Nephron (organoid): ENCODE measurements at regions not wholly inside any gene's neighbourhood (a gene's known extent, or its start where the extent isn't known, plus 50 kb on each side); places are given as distances from the start of the nearest gene placed in this dataset.

Experiments
- H3K27ac Mint-ChIP-seq, 3 experiments: 2 replicates each; pipeline ENCODE4 v1.8.0; 2020; ENCODE audit warnings: mixed read lengths in 3 of 3, mild to moderate bottlenecking in 2 of 3, moderate library complexity in 1 of 3
- H3K27me3 Mint-ChIP-seq: 2 replicates; pipeline ENCODE4 v1.8.0; 2021; ENCODE audit warnings: low read depth, mild to moderate bottlenecking, moderate library complexity, mixed read lengths
- H3K36me3 Mint-ChIP-seq: 2 replicates; pipeline ENCODE4 v1.8.0; 2020; ENCODE audit warnings: low read depth, mixed read lengths
- H3K4me1 Mint-ChIP-seq: 2 replicates; pipeline ENCODE4 v1.8.0; 2020; ENCODE audit warnings: mixed read lengths
- H3K4me3 Mint-ChIP-seq, 3 experiments: 2 replicates each; pipeline ENCODE4 v1.8.0; 2020; ENCODE audit warnings: mild to moderate bottlenecking in 3 of 3, mixed read lengths in 3 of 3, moderate library complexity in 2 of 3
- H3K9me3 Mint-ChIP-seq: 2 replicates; pipeline ENCODE4 v1.8.0; 2020; ENCODE audit warnings: mixed read lengths
- CTCF ChIP-seq, 3 experiments: fragments of 200-600 bp; sonication (generic); IDR thresholded peaks; one replicate each; pipeline ENCODE4 v1.5.0; 2021; ENCODE audit warnings: antibody characterized with exemption in 3 of 3; ENCODE audit not compliant: unreplicated experiment in 3 of 3

- Mint-ChIP-seq H3K4me3 (no peak overlapping the region), H3K27me3 (peaks cover 3% of the 10 kb centered on the region), H3K4me1 (peaks cover 30% of the 10 kb centered on the region), H3K27ac (no peak overlapping the region), H3K9me3 (no peaks in the 10 kb centered on the region), H3K36me3 (no peaks in the 10 kb centered on the region)
- TF ChIP-seq CTCF (IDR thresholded peaks at IDR 0.05; ENCODE audit: unreplicated experiment in 3 of 3), result no peak
Measured at GRCh38 chr11:109968781-109969180, 124.4 kb upstream of the ZC3H12C start.

- H3K4me1 Mint-ChIP-seq, result peaks cover 37% of the 10 kb centered on the region
- no peaks in the 10 kb centered on the region for H3K36me3 Mint-ChIP-seq
- no peak overlapping the region for H3K4me3 Mint-ChIP-seq
- H3K27ac Mint-ChIP-seq, result peak overlapping the region; percentile 66 to 96 (median 95)
- no peak for TF ChIP-seq CTCF (IDR thresholded peaks at IDR 0.05; ENCODE audit: unreplicated experiment in 3 of 3)
- peaks cover 3% of the 10 kb centered on the region for H3K27me3 Mint-ChIP-seq
- no peaks in the 10 kb centered on the region for H3K9me3 Mint-ChIP-seq
Measured at GRCh38 chr11:109970516-109971183, 122.5 kb upstream of the ZC3H12C start.

- Mint-ChIP-seq H3K4me1 (peaks cover 37% of the 10 kb centered on the region), H3K9me3 (no peaks in the 10 kb centered on the region), H3K4me3 (peak overlapping the region in 2 of 3 experiments; percentile 26 to 40), H3K27me3 (peaks cover 3% of the 10 kb centered on the region), H3K27ac (peak overlapping the region; percentile 66 to 96 (median 95)), H3K36me3 (no peaks in the 10 kb centered on the region)
- TF ChIP-seq CTCF (IDR thresholded peaks at IDR 0.05; ENCODE audit: unreplicated experiment in 3 of 3), result no peak
Measured at GRCh38 chr11:109971184-109971523, 122.0 kb upstream of the ZC3H12C start.

- no peaks in the 10 kb centered on the region for H3K36me3 Mint-ChIP-seq
Measured at GRCh38 chr11:109972181-109972715, 120.9 kb upstream of the ZC3H12C start.

GRCh38 chr11:109972939-109973338, 120.3 kb upstream of the ZC3H12C start:
- Mint-ChIP-seq H3K36me3 (no peaks in the 10 kb centered on the region), H3K4me1 (peaks cover 37% of the 10 kb centered on the region)

More at GRCh38 chr11:109972181-109972715, 120.9 kb upstream of the ZC3H12C start:
- H3K27me3 Mint-ChIP-seq, result peaks cover 3% of the 10 kb centered on the region
- peak overlapping the region in 1 of 3 experiments; percentile 24 for H3K4me3 Mint-ChIP-seq
- TF ChIP-seq CTCF (IDR thresholded peaks at IDR 0.05; ENCODE audit: unreplicated experiment in 3 of 3), result no peak
- no peaks in the 10 kb centered on the region for H3K9me3 Mint-ChIP-seq
- H3K4me1 Mint-ChIP-seq, result peaks cover 37% of the 10 kb centered on the region
- H3K27ac Mint-ChIP-seq, result peak overlapping the region; percentile 65 to 75 (median 66)

More at GRCh38 chr11:109972939-109973338, 120.3 kb upstream of the ZC3H12C start:
- TF ChIP-seq CTCF (IDR thresholded peaks at IDR 0.05; ENCODE audit: unreplicated experiment in 3 of 3), result no peak
- Mint-ChIP-seq H3K27ac (peak overlapping the region in 1 of 3 experiments; percentile 41), H3K9me3 (no peaks in the 10 kb centered on the region), H3K27me3 (peaks cover under 1% of the 10 kb centered on the region), H3K4me3 (no peak overlapping the region)
